ENCODE measurements at regions not wholly inside any gene's neighbourhood (a gene's known extent, or its start where the extent isn't known, plus 50 kb on each side); places are given as distances from the start of the nearest gene placed in this dataset.

DNA sequence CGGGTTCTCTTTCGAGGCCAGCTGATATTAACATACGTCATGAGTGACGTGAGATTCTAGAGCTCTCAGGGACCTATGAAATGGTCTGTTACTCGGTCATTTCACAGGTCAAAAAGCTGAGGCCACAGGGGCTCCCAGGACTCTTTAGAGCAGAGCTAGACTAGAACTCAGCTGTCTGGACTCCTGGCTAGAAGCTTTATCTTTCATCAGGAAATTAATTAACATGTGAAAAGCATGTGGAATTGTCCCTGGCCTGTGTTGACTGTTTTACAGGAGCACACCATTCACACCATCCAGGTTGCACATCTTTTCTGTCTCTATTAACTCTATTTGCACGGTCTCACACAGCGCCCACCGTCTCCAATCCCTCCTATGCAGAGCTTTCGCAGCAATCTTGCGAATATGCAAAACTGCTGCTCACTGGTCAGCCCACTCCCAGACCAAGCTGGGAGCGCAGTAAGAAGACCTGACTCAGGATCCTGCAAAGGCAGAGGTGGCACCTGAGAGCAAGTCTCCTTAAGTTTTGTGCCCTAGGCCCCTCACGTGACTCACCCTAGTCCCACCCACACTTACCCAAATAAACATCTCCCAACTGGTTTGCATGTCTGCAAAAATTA lies 522.5 kb downstream of the CD83 start:
- Mint-ChIP-seq H3K4me3 (peak overlapping the region; percentile 24), H3K9me3 (no peaks in the 10 kb centered on the region), H3K27me3 (ENCODE audit: insufficient read depth, low read depth, poor library complexity) (peaks cover 17% of the 10 kb centered on the region), H3K4me1 (peaks cover 54% of the 10 kb centered on the region), H3K27ac (peak overlapping the region; percentile 82), H3K36me3 (ENCODE audit: low read depth) (no peaks in the 10 kb centered on the region)
- peak; percentile 71 for DNase-seq (ENCODE audit: low spot score)
- no peak overlapping the region for H2AFZ ChIP-seq
- peak overlapping the region; percentile 17; the same call in 1 of the 2 replicates for H3K4me3 ChIP-seq
- TF ChIP-seq, protein P1, sequence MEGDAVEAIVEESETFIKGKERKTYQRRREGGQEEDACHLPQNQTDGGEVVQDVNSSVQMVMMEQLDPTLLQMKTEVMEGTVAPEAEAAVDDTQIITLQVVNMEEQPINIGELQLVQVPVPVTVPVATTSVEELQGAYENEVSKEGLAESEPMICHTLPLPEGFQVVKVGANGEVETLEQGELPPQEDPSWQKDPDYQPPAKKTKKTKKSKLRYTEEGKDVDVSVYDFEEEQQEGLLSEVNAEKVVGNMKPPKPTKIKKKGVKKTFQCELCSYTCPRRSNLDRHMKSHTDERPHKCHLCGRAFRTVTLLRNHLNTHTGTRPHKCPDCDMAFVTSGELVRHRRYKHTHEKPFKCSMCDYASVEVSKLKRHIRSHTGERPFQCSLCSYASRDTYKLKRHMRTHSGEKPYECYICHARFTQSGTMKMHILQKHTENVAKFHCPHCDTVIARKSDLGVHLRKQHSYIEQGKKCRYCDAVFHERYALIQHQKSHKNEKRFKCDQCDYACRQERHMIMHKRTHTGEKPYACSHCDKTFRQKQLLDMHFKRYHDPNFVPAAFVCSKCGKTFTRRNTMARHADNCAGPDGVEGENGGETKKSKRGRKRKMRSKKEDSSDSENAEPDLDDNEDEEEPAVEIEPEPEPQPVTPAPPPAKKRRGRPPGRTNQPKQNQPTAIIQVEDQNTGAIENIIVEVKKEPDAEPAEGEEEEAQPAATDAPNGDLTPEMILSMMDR (conservative IDR thresholded peaks at IDR 0.05; ENCODE audit: low read depth in 2 of 2), result no peak
- TF ChIP-seq ZNF331 (CRISPR knock-in tag; IDR thresholded peaks at IDR 0.05; ENCODE audit: low read depth), result no peak
- no peak for TF ChIP-seq POLR2AphosphoS5 (IDR thresholded peaks at IDR 0.05; ENCODE audit: low read depth)
- TF ChIP-seq, protein P2, sequence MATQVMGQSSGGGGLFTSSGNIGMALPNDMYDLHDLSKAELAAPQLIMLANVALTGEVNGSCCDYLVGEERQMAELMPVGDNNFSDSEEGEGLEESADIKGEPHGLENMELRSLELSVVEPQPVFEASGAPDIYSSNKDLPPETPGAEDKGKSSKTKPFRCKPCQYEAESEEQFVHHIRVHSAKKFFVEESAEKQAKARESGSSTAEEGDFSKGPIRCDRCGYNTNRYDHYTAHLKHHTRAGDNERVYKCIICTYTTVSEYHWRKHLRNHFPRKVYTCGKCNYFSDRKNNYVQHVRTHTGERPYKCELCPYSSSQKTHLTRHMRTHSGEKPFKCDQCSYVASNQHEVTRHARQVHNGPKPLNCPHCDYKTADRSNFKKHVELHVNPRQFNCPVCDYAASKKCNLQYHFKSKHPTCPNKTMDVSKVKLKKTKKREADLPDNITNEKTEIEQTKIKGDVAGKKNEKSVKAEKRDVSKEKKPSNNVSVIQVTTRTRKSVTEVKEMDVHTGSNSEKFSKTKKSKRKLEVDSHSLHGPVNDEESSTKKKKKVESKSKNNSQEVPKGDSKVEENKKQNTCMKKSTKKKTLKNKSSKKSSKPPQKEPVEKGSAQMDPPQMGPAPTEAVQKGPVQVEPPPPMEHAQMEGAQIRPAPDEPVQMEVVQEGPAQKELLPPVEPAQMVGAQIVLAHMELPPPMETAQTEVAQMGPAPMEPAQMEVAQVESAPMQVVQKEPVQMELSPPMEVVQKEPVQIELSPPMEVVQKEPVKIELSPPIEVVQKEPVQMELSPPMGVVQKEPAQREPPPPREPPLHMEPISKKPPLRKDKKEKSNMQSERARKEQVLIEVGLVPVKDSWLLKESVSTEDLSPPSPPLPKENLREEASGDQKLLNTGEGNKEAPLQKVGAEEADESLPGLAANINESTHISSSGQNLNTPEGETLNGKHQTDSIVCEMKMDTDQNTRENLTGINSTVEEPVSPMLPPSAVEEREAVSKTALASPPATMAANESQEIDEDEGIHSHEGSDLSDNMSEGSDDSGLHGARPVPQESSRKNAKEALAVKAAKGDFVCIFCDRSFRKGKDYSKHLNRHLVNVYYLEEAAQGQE (IDR thresholded peaks at IDR 0.05; ENCODE audit: unreplicated experiment), result no peak
- peak; percentile 79 for TF ChIP-seq CREB1 (CRISPR knock-in tag; IDR thresholded peaks at IDR 0.05; ENCODE audit: low read depth)
- TF ChIP-seq, protein P3, sequence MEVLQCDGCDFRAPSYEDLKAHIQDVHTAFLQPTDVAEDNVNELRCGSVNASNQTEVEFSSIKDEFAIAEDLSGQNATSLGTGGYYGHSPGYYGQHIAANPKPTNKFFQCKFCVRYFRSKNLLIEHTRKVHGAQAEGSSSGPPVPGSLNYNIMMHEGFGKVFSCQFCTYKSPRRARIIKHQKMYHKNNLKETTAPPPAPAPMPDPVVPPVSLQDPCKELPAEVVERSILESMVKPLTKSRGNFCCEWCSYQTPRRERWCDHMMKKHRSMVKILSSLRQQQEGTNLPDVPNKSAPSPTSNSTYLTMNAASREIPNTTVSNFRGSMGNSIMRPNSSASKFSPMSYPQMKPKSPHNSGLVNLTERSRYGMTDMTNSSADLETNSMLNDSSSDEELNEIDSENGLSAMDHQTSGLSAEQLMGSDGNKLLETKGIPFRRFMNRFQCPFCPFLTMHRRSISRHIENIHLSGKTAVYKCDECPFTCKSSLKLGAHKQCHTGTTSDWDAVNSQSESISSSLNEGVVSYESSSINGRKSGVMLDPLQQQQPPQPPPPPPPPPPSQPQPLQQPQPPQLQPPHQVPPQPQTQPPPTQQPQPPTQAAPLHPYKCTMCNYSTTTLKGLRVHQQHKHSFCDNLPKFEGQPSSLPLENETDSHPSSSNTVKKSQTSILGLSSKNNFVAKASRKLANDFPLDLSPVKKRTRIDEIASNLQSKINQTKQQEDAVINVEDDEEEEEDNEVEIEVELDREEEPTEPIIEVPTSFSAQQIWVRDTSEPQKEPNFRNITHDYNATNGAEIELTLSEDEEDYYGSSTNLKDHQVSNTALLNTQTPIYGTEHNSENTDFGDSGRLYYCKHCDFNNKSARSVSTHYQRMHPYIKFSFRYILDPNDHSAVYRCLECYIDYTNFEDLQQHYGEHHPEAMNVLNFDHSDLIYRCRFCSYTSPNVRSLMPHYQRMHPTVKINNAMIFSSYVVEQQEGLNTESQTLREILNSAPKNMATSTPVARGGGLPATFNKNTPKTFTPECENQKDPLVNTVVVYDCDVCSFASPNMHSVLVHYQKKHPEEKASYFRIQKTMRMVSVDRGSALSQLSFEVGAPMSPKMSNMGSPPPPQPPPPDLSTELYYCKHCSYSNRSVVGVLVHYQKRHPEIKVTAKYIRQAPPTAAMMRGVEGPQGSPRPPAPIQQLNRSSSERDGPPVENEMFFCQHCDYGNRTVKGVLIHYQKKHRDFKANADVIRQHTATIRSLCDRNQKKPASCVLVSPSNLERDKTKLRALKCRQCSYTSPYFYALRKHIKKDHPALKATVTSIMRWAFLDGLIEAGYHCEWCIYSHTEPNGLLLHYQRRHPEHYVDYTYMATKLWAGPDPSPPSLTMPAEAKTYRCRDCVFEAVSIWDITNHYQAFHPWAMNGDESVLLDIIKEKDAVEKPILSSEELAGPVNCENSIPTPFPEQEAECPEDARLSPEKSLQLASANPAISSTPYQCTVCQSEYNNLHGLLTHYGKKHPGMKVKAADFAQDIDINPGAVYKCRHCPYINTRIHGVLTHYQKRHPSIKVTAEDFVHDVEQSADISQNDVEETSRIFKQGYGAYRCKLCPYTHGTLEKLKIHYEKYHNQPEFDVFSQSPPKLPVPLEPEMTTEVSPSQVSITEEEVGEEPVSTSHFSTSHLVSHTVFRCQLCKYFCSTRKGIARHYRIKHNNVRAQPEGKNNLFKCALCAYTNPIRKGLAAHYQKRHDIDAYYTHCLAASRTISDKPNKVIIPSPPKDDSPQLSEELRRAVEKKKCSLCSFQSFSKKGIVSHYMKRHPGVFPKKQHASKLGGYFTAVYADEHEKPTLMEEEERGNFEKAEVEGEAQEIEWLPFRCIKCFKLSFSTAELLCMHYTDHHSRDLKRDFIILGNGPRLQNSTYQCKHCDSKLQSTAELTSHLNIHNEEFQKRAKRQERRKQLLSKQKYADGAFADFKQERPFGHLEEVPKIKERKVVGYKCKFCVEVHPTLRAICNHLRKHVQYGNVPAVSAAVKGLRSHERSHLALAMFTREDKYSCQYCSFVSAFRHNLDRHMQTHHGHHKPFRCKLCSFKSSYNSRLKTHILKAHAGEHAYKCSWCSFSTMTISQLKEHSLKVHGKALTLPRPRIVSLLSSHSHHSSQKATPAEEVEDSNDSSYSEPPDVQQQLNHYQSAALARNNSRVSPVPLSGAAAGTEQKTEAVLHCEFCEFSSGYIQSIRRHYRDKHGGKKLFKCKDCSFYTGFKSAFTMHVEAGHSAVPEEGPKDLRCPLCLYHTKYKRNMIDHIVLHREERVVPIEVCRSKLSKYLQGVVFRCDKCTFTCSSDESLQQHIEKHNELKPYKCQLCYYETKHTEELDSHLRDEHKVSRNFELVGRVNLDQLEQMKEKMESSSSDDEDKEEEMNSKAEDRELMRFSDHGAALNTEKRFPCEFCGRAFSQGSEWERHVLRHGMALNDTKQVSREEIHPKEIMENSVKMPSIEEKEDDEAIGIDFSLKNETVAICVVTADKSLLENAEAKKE (CRISPR knock-in tag; IDR thresholded peaks at IDR 0.05), result peak; percentile 69
- no peaks in the 10 kb centered on the region for H3K79me2 ChIP-seq (replicated peaks; ENCODE audit: insufficient read depth)
- H3K9me2 ChIP-seq (ENCODE audit: insufficient read depth), result 0 out of 2 replicates have a peak, but pooled peaks cover under 1% of the 10 kb centered on the region
- no peaks in the 10 kb centered on the region for H4K20me1 ChIP-seq (replicated peaks; ENCODE audit: insufficient read depth)
- peaks cover 54% of the 10 kb centered on the region for H3K4me1 ChIP-seq (ENCODE audit: insufficient read depth)
- peak overlapping the region; percentile 67; the same call in 1 of the 2 replicates for H3K4me2 ChIP-seq
- peaks cover 10% of the 10 kb centered on the region; the same call in 1 of the 2 replicates for H3F3A ChIP-seq (replicated peaks; ENCODE audit: low read depth)
- ATAC-seq, result peak; percentile 76
- peak overlapping the region; percentile 91 for H3K27ac ChIP-seq (ENCODE audit: low read depth)
- H3K27me3 ChIP-seq (ENCODE audit: insufficient read depth), result no peaks in the 10 kb centered on the region
- no peaks in the 10 kb centered on the region for H3K36me3 ChIP-seq (ENCODE audit: insufficient read depth)
